Activated T-helper 2 cell treated with anti-CD3 and anti-CD28 coated beads, Interferon-gamma antibody, Interleukin-2, Interleukin-4, amounts not matched to agents 10 μg/mL and 5 μg/mL and 100 μg/mL, durations not matched to agents 14 hours and 24 hours and 36 hours (primary cell): ENCODE measurements at regions not wholly inside any gene's neighbourhood (a gene's known extent, or its start where the extent isn't known, plus 50 kb on each side); places are given as distances from the start of the nearest gene placed in this dataset.
"Not testable (repeated sequence)": the region's sequence is repeated elsewhere in the genome, so short reads cannot be mapped to it uniquely, and the experiment has no call there.

ENCODE experiments used
- DNase-seq: peaks from one replicate; pipeline ENCODE4 v3.0.0; 2021; ENCODE audit warnings: low spot score
- H3K27ac Mint-ChIP-seq: one replicate; pipeline ENCODE4 v1.8.0; 2021; ENCODE audit warnings: mixed read lengths
- H3K27me3 Mint-ChIP-seq: one replicate; pipeline ENCODE4 v1.8.0; 2021; ENCODE audit warnings: low read depth, mixed read lengths
- H3K36me3 Mint-ChIP-seq: one replicate; pipeline ENCODE4 v1.8.0; 2021; ENCODE audit warnings: low read depth, mixed read lengths
- H3K4me1 Mint-ChIP-seq: one replicate; pipeline ENCODE4 v1.8.0; 2021; ENCODE audit warnings: low read depth, mixed read lengths
- H3K4me3 Mint-ChIP-seq: one replicate; pipeline ENCODE4 v1.8.0; 2021; ENCODE audit warnings: low read depth, mild to moderate bottlenecking, moderate library complexity, mixed read lengths
- H3K9me3 Mint-ChIP-seq: one replicate; pipeline ENCODE4 v1.8.0; 2021; ENCODE audit warnings: mixed read lengths
- intact Hi-C: fragments of 100-400 bp; cut with micrococcal nuclease; formaldehyde crosslinking; loops from one replicate; pipeline ENCODE4 v1.15.1; 2023

GRCh38 chr6:135703007-135703406 lies 148.5 kb upstream of the PDE7B start:
- no peak overlapping the region for H3K4me3 Mint-ChIP-seq
- no peak for DNase-seq
- H3K9me3 Mint-ChIP-seq = peaks cover 23% of the 10 kb centered on the region
- peaks cover 30% of the 10 kb centered on the region for H3K36me3 Mint-ChIP-seq
- intact Hi-C loops = loop anchor here (1.0 to 10.0 kb wide), 7 partner anchors 19 to 216 kb away; partner anchors contain the start of gene PDE7B
- H3K27me3 Mint-ChIP-seq = peaks cover 3% of the 10 kb centered on the region
- peaks cover 43% of the 10 kb centered on the region for H3K4me1 Mint-ChIP-seq
- peak overlapping the region; percentile 90 for H3K27ac Mint-ChIP-seq

- DNase-seq = peak; percentile 15
- Mint-ChIP-seq H3K27me3 (peaks cover 5% of the 10 kb centered on the region), H3K36me3 (peaks cover 30% of the 10 kb centered on the region), H3K27ac (peak overlapping the region; percentile 90), H3K4me3 (peak overlapping the region; percentile 35), H3K4me1 (peaks cover 41% of the 10 kb centered on the region), H3K9me3 (peaks cover 23% of the 10 kb centered on the region)
- intact Hi-C loops = loop anchor here (1.0 to 10.0 kb wide), 7 partner anchors 19 to 216 kb away; partner anchors contain the start of gene PDE7B
Measured at GRCh38 chr6:135703621-135704020, 147.9 kb upstream of the PDE7B start.

GRCh38 chr6:135707426-135707825 lies 144.1 kb upstream of the PDE7B start:
- H3K4me3 Mint-ChIP-seq = no peak overlapping the region
- H3K27ac Mint-ChIP-seq = no peak overlapping the region
- DNase-seq = no peak
- H3K4me1 Mint-ChIP-seq = peaks cover 24% of the 10 kb centered on the region
- H3K9me3 Mint-ChIP-seq = peaks cover 11% of the 10 kb centered on the region
- peaks cover 10% of the 10 kb centered on the region for H3K27me3 Mint-ChIP-seq
- intact Hi-C loops = loop anchor here (10.0 kb wide), 1 partner anchor 77 kb away; no protein-coding TSS in a partner anchor
- peaks cover 13% of the 10 kb centered on the region for H3K36me3 Mint-ChIP-seq

- DNase-seq = no peak
- H3K27me3 Mint-ChIP-seq = peaks cover 12% of the 10 kb centered on the region
- no peak overlapping the region for H3K27ac Mint-ChIP-seq
- peaks cover under 1% of the 10 kb centered on the region for H3K36me3 Mint-ChIP-seq
- H3K9me3 Mint-ChIP-seq = no peaks in the 10 kb centered on the region
- no peak overlapping the region for H3K4me3 Mint-ChIP-seq
- H3K4me1 Mint-ChIP-seq = peaks cover 2% of the 10 kb centered on the region
- intact Hi-C loops = no loop called here
Measured at GRCh38 chr6:135710042-135710441, 141.5 kb upstream of the PDE7B start.

GRCh38 chr6:135722190-135722589 lies 129.3 kb upstream of the PDE7B start:
- H3K9me3 Mint-ChIP-seq = peaks cover 58% of the 10 kb centered on the region
- no peak overlapping the region for H3K4me3 Mint-ChIP-seq
- H3K4me1 Mint-ChIP-seq = peaks cover 11% of the 10 kb centered on the region
- peaks cover 36% of the 10 kb centered on the region for H3K36me3 Mint-ChIP-seq
- H3K27me3 Mint-ChIP-seq = no peaks in the 10 kb centered on the region
- no peak for DNase-seq
- no peak overlapping the region for H3K27ac Mint-ChIP-seq
- intact Hi-C loops = loop anchor here (1.0 kb wide), 1 partner anchor 19 kb away; no protein-coding TSS in a partner anchor

GRCh38 chr6:135722679-135723078 lies 128.8 kb upstream of the PDE7B start:
- intact Hi-C loops = loop anchor here (1.0 kb wide), 1 partner anchor 19 kb away; no protein-coding TSS in a partner anchor
- Mint-ChIP-seq H3K4me3 (no peak overlapping the region), H3K27me3 (no peaks in the 10 kb centered on the region), H3K4me1 (peaks cover 11% of the 10 kb centered on the region), H3K9me3 (peaks cover 60% of the 10 kb centered on the region), H3K27ac (peak overlapping the region; percentile 16), H3K36me3 (peaks cover 36% of the 10 kb centered on the region)
- DNase-seq = no peak

- DNase-seq = no peak
- intact Hi-C loops = no loop called here
- Mint-ChIP-seq H3K4me3 (no peak overlapping the region), H3K36me3 (peaks cover 23% of the 10 kb centered on the region), H3K9me3 (peaks cover 40% of the 10 kb centered on the region), H3K27me3 (peaks cover 2% of the 10 kb centered on the region), H3K4me1 (no peaks in the 10 kb centered on the region), H3K27ac (no peak overlapping the region)
Measured at GRCh38 chr6:135728589-135728988, 122.9 kb upstream of the PDE7B start.

GRCh38 chr6:135731116-135731515 lies 120.4 kb upstream of the PDE7B start:
- peaks cover 7% of the 10 kb centered on the region for H3K27me3 Mint-ChIP-seq
- peaks cover 10% of the 10 kb centered on the region for H3K36me3 Mint-ChIP-seq
- no peak overlapping the region for H3K4me3 Mint-ChIP-seq
- H3K9me3 Mint-ChIP-seq = peaks cover 21% of the 10 kb centered on the region
- intact Hi-C loops = no loop called here
- DNase-seq = no peak
- H3K27ac Mint-ChIP-seq = no peak overlapping the region
- H3K4me1 Mint-ChIP-seq = no peaks in the 10 kb centered on the region

GRCh38 chr6:135736351-135736750 lies 115.2 kb upstream of the PDE7B start:
- H3K27ac Mint-ChIP-seq, H3K27me3 Mint-ChIP-seq, DNase-seq, intact Hi-C loops, H3K36me3 Mint-ChIP-seq, H3K4me3 Mint-ChIP-seq: not testable (repeated sequence)
- peaks cover 12% of the 10 kb centered on the region for H3K4me1 Mint-ChIP-seq
- peaks cover 10% of the 10 kb centered on the region for H3K9me3 Mint-ChIP-seq

GRCh38 chr6:135738636-135739035 lies 112.9 kb upstream of the PDE7B start:
- Mint-ChIP-seq H3K27me3 (peaks cover 4% of the 10 kb centered on the region), H3K27ac (no peak overlapping the region), H3K9me3 (peaks cover 10% of the 10 kb centered on the region), H3K4me1 (peaks cover 12% of the 10 kb centered on the region), H3K36me3 (peaks cover 4% of the 10 kb centered on the region), H3K4me3 (no peak overlapping the region)
- intact Hi-C loops = no loop called here
- DNase-seq = no peak

GRCh38 chr6:135739288-135739687 lies 112.2 kb upstream of the PDE7B start:
- DNase-seq = no peak
- Mint-ChIP-seq H3K9me3 (peaks cover 10% of the 10 kb centered on the region), H3K4me3 (no peak overlapping the region), H3K27ac (peak overlapping the region; percentile 19), H3K27me3 (no peaks in the 10 kb centered on the region), H3K4me1 (peaks cover 14% of the 10 kb centered on the region), H3K36me3 (peaks cover 4% of the 10 kb centered on the region)
- intact Hi-C loops = no loop called here

- Mint-ChIP-seq H3K4me1 (peaks cover 14% of the 10 kb centered on the region), H3K27me3 (peaks cover 3% of the 10 kb centered on the region), H3K4me3 (no peak overlapping the region), H3K9me3 (peaks cover 10% of the 10 kb centered on the region), H3K36me3 (peaks cover 4% of the 10 kb centered on the region), H3K27ac (no peak overlapping the region)
- DNase-seq = no peak
- intact Hi-C loops = no loop called here
Measured at GRCh38 chr6:135740580-135740979, 110.9 kb upstream of the PDE7B start.

- Mint-ChIP-seq H3K4me1 (peaks cover 13% of the 10 kb centered on the region), H3K27ac (no peak overlapping the region), H3K9me3 (peaks cover 6% of the 10 kb centered on the region), H3K36me3 (peaks cover 4% of the 10 kb centered on the region), H3K4me3 (no peak overlapping the region), H3K27me3 (peaks cover 3% of the 10 kb centered on the region)
- intact Hi-C loops = no loop called here
- DNase-seq = no peak
Measured at GRCh38 chr6:135743476-135743875, 108.0 kb upstream of the PDE7B start.

GRCh38 chr6:135748189-135748588 lies 103.3 kb upstream of the PDE7B start:
- no peak for DNase-seq
- no peak overlapping the region for H3K4me3 Mint-ChIP-seq
- intact Hi-C loops = no loop called here
- peaks cover 16% of the 10 kb centered on the region for H3K27me3 Mint-ChIP-seq
- no peaks in the 10 kb centered on the region for H3K9me3 Mint-ChIP-seq
- peaks cover 2% of the 10 kb centered on the region for H3K4me1 Mint-ChIP-seq
- H3K36me3 Mint-ChIP-seq = no peaks in the 10 kb centered on the region
- H3K27ac Mint-ChIP-seq = no peak overlapping the region
